Epidermal melanocyte (primary cell): ENCODE measurements at regions not wholly inside any gene's neighbourhood (a gene's known extent, or its start where the extent isn't known, plus 50 kb on each side); places are given as distances from the start of the nearest gene placed in this dataset.

Source experiments
- DNase-seq: peaks from one replicate; pipeline ENCODE4 v3.0.0; 2011; ENCODE audit warnings: low spot score; ENCODE audit not compliant: insufficient read length

DNA sequence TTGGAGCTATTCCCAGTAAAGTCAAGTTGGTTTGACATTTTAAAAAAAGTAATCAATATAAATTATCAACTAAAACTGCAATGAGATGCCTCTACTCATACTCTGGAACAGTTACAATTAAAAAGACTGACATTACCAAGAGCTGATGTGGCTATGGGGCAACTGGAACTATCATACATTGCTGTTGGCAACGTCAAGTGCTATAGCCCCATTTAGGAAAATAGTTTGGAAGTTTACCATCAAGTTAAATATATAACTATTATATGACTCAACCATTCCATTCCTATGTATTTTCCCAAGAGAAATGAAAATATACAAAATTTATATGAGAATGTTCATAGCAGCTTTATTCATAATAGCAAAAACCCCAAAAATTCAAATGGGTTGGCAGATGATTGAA lies 111.4 kb upstream of the HDGFL1 start:
- DNase-seq, result no peak

DNA sequence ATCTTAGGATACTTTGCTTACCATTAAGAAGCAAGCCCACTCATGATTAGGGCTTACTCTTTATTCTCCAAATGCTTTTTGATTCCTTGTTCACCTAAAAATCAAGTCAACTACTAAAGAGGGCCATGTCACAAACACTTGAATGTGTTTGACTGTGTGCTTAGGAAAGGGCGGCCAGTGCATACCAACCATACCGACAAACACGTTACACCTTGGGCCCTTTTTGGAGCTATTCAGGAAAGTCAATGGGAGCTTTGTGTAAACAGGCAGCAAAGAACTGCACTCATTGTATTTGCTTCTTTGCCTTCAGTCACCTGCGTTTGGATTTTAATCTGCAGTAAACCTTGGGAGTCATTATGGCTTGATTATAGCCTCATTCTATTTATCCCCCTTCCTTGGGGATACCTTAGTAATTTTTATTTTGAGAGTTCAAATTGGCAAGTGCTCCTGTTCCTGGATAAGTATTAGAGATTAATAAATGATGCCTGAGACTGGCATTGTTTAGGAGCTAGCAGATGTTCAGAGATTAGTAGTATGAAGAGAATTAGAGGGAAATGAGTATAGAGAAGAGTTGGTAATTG lies 102.6 kb upstream of the HDGFL1 start:
- DNase-seq, result no peak

DNA sequence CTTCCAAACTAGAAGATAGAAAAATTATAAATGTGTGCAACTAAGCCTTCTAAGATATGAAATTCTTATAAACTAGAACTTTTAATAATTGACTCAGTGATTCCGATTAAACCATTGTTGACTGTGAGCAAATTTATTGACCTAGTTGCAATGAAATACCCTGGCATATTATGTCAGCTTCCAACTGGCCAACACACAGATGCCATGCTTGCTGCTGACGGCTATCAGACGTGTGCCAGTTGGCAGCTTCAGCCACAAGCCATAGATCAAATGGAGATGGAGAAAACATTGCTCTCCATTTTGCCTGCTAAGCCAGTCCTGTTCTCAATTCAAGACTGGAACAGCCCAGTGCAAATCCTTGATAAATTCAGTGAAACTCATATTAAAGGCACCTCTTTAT lies 101.7 kb upstream of the HDGFL1 start:
- no peak for DNase-seq

DNA sequence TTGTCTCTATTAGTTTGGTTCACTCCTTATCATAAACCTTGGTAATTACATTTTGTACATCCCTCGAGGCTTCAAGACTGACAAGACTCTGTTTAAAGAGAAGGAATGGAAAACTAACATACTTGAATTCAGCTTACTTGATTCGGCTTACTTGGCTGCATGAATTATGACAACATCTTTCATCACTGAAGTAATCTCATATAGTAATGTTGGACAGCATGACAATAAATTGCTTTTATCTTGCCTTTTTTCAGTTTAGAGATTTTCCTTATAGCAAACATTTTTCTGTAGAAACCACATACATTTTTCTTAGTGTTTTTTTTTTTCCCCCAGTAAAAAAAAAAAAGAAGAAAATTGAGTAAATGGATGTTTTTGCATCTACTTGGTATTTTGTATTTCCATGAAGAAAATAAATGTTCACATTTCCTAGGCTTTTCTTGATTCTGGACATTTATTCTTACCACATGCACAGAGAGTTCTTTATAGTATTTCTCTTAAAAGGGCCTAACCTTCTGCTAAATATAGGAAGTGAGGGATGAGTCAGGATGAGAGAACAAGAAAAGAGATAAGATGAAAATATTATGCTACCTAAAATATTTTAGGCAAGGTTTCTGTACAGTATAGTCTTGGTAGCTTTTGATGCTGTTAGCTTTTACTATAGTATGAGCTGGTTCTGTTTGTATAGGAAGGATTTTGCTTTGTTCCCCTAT lies 101.0 kb upstream of the HDGFL1 start:
- no peak for DNase-seq

DNA sequence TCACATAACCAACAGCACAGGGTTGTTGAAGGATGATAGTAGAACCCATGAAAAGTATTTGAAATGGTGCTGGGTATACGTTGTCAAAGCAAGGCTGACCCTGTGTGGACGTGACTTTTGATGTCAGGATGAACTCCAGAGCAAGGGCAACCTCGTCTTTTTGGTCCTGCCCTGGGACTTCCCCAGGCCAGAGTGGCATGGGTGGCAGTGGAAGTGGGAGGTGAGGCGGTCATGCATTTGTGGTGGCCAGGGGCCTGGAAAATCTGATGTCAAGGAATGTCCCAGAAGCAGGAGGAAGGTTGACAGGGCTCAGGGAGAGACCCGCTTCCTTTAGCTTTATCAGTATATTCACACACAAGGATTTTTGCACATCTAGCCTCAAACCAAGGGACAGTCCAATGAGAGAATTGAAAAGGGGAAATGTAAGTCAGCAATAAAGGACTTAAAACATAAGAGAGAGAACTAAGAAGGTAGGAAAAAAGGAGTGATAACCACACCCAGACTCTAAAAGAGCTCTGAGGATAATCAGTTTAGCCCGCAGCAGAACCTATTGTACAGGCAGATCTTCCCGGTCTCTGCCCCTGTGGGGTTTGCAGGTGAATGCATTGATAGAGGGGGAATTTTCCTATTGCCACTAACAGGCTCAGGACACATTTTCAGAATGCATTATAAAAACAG lies 98.8 kb upstream of the HDGFL1 start:
- no peak for DNase-seq

DNA sequence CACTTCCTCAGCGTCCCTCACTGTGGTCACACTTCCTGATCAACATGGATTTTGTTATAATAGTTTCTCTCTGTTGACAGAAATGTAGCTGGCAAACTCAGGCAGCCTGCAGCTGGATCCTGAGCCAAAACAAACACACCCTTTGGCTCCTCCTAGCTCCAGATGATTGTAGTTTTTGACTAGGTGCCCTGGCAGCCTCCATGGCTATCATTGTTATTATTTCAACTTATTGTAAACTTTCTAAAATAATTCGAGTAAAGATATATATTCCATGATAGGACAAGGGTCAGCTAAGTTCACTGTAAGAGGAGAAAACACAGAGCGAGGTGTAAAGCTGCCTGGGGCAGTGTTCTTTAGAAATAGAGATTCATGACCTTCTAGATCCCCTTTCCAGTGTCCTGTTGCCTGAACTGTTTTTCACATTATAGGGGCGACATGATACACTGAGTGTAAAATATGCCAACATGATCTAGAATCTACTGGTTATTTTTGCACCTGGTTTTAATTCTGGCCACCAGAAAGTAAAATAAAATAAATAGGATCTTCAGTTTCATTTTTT lies 98.2 kb upstream of the HDGFL1 start:
- no peak for DNase-seq

DNA sequence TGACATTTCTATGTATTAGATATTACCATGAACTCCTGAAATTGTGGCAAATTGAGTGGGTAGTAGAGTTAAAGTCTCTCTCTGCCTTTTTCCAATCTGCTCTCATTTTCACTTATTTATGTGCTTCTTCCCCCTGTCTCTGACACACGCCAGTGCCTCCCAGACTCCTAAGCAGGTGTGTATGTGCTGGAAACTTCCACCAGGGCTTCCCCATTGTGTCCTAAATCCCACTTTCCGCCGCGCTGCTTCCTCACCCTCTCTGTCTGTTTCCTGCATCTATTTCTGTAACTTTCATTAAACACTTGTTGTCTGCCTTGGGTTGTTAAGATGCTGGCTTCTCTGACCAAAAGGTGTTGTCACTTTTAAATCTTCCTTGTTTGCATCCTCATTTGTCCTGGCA lies 97.6 kb upstream of the HDGFL1 start:
- DNase-seq, result no peak

DNA sequence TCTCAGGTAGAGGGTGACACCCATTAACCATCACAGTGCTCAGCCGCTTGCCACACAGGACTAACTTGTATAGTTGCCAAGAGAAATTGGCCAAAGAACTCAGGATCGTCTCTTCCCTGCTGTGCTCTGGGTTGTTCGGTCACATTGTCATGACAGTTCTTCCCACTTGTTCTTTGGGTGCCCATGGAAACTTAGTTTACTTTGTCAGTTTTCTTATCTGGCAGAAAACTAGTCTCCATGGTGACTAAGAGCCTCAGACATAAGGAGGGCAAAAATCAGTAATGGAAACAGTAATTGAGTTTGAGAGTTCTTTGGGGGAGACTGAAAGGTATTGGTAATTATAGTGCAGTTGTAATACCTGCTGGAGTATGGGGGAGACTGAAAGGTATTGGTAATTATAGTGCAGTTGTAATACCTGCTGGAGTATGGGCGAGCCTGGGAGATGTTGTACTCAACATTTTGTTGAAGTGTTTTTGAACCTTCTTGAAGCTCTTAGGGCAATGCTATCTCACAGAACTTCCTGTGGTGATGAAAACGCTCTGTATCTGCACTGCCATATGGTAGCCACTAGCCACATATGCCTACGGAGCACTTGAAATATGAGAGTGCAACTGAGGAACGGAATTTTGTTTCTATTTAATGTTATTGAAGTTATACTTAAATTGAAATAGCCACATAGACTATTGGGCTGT lies 95.2 kb upstream of the HDGFL1 start:
- no peak for DNase-seq

DNA sequence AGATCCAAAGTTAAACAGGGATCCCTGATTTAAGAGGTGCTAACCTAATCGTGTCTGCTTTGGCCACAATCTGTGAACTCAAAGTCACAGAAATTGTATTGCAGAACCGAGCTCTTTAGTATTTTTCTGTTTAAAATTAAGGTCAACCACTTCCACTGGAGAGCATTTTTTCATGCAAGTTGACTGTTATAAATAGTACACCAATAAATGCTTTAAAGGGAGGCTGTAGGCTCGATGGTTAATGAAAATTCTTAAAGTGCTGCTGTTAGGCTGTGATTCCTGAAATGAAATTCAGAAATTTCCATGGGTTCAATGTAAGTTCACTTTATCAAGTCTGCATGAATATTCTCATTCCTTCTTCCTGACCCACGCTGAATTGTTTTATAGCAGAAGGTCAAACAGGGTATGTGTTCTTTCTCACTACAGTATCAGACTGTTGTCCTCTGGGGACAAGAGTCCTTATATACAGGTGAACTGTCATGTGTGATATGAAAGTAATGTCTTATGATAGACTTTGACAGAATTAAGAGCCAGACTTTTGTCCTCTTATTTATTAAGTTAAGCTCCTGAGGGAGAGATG lies 92.5 kb upstream of the HDGFL1 start:
- DNase-seq, result no peak

DNA sequence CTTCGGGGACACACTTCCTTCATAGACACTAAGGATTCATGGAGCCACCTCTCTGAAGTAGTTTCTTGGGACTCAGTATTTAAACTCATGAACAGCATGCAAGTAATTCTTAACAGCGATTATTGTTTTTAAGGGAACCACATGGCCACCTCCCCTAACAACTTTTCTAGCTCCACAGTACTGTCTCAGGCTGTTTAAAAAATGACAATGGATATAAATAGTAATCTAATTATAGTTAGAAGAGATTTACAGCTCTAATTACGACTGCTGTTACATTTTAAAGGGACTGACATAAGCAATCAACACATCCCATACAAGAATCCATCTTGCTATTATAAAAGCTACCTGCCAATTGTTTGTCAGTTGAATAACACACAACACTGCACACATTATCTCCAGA lies 72.1 kb upstream of the HDGFL1 start:
- DNase-seq, result no peak

DNA sequence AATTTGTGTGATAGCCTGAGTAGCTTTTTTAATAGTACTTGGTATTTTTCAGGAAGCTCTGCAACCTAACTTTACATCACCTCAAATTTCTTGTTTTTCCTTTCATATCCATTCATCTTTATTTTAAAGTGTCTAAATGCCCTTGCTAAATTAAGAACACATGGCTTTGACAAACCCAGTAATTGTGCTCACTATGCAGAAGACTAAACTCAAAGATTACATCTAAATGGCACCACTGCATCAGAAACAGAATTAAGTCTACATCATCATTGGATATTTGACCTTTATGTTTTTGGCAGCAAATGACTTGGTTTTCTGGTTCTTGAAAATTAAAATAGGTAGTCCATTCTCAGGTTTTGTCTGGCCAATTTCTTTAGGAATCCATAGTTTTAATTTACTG lies 69.6 kb upstream of the HDGFL1 start:
- no peak for DNase-seq

DNA sequence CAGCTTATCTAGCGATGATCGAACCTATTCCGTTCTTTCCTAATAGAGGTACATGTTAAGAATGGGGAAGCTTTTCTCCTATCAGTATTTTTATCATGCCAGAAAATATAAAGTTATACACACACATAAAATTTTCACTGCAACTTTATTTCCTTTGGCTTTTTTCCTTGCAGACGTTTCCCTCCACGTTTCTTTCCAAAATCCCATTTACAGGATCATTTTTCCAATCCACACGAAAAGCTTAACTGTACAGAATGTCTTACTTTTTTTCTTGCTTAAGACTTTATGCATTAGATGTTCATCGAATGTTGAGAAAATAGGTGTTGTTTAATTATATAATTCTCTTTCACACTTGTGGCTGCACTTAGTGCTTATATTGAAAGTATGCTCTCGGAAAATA lies 62.9 kb upstream of the HDGFL1 start:
- no peak for DNase-seq

DNA sequence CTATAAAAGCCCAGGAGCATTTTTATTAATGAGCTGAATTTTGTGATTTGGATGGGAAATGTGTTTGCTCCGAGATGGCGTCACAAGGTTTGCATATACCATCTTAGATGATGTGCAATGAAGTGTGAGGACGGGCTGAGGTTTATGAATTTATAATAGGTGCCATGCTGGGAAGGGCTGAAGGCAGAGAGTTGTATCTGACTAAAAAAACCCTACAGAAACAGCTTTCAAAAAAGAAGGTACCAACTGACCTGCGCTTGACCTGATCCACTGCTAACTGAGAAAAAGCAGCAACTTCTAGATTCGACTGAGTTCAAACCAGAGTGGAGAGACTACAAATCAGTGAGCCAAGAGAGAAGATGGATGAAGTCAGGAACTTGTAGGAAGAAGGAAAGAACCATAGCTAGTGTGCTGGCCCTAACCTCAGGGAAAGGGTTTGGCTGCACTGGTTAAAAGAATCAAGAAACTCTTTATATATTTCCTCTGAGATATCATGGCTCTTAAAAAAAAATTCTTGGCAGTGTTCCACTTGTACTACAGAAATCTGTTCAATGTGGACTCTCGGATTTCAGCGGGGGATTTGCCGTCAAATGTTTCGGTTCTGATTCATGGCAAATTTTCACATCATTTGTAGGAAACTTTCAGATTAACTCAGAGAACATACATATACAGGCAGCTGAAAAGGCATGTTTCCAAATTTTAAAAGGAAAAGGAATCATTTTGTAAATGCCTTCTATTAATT lies 56.5 kb upstream of the HDGFL1 start:
- no peak for DNase-seq

DNA sequence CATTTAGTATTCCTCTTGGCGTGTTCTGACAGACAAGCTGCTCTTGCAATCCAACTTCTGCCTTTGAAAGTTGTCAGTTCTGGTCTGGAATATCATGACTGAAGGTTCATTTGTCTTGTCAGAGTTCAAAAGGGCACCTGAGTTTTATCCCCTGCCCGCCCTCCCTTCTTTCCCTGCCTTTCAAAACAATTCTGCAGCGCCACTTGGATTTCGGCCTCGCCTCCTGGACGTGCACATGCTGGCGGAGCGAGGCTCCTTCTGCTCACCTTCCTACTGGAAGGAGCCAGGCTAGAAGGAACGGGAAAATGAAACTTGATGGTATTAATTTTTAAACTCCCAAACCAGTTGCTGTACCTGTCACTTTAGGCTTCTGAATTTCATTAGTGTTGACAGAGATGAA lies 55.7 kb upstream of the HDGFL1 start:
- DNase-seq, result no peak

DNA sequence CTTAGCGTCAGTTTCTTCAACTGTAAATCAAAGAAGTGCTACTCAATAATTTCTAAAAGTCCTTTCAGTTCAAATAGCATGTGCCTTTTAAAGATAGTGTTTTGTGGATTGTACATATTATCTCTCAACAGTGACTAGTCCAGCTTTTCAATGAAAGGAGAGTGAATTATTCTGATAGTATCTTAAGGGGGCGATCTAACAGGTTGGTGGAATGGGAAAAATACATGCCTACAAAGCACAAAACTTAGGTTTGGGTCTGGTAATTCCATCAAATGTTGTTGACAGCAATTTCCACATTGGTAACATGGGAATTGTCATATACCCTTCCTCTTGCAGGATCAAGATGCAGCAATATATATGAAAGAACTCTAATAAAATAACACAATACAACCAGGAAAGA lies 50.1 kb upstream of the HDGFL1 start:
- DNase-seq, result no peak
